HCT116 (cell line): ENCODE measurements at regions not wholly inside any gene's neighbourhood (a gene's known extent, or its start where the extent isn't known, plus 50 kb on each side); places are given as distances from the start of the nearest gene placed in this dataset.

ENCODE experiments used
- CEBPB ChIP-seq: IDR thresholded peaks from 2 replicates; pipeline ENCODE4 v1.6.1; 2012; ENCODE audit warnings: low read depth
- CTCF ChIP-seq, 3 experiments: fragments of 200-600 bp in 1 of 3; sonication (generic) in 1 of 3; IDR thresholded peaks in 2 of 3; conservative IDR thresholded peaks in 1 of 3; 2 replicates each; pipeline ENCODE4 v1.5.1; 2012 to 2017; ENCODE audit warnings: low read depth in 2 of 3, low read length in 2 of 3, antibody characterized with exemption in 1 of 3, borderline replicate concordance in 1 of 3, control low read depth in 1 of 3, mild to moderate bottlenecking in 1 of 3, mixed read lengths in 1 of 3, mixed run types in 1 of 3, moderate library complexity in 1 of 3; ENCODE audit not compliant: insufficient read depth in 1 of 3
- POLR2A ChIP-seq: IDR thresholded peaks from 2 replicates; pipeline ENCODE4 v1.7.0; 2011; ENCODE audit warnings: borderline replicate concordance; ENCODE audit not compliant: insufficient read depth, insufficient read length; ENCODE audit errors: extremely low read depth
- RAD21 ChIP-seq: IDR thresholded peaks from 2 replicates; pipeline ENCODE4 v1.6.1; 2012; ENCODE audit warnings: low read depth, mild to moderate bottlenecking
- SRF ChIP-seq: IDR thresholded peaks from 2 replicates; pipeline ENCODE4 v1.6.1; 2012; ENCODE audit warnings: low read depth

GRCh38 chr14:95007921-95008320, 149.4 kb downstream of the DICER1 start:
- TF ChIP-seq CTCF (IDR thresholded peaks at IDR 0.05 in 2 of 3, conservative IDR thresholded peaks at IDR 0.05 in 1 of 3; ENCODE audit: borderline replicate concordance in 1 of 3, insufficient read depth in 1 of 3, low read depth in 2 of 3, low read length in 2 of 3) (no peak), CEBPB (no peak), POLR2A (no peak), SRF (no peak), RAD21 (no peak)
